Mesodermal cell (in vitro differentiated cells): ENCODE measurements at regions not wholly inside any gene's neighbourhood (a gene's known extent, or its start where the extent isn't known, plus 50 kb on each side); places are given as distances from the start of the nearest gene placed in this dataset.

Source experiments
- H3K27ac ChIP-seq: 2 replicates; pipeline ENCODE4 v1.7.0; 2013; ENCODE audit warnings: mild to moderate bottlenecking, low read depth, low read length, moderate library complexity; ENCODE audit not compliant: severe bottlenecking
- H3K36me3 ChIP-seq: 2 replicates; pipeline ENCODE4 v1.7.1; 2013; ENCODE audit warnings: mild to moderate bottlenecking, low read length, moderate library complexity; ENCODE audit not compliant: control insufficient read depth, insufficient read depth
- H3K4me1 ChIP-seq: one replicate; pipeline ENCODE4 v1.7.1; 2013; ENCODE audit warnings: mild to moderate bottlenecking, low read length; ENCODE audit not compliant: insufficient read depth, control insufficient read depth, poor library complexity, severe bottlenecking
- H3K4me3 ChIP-seq: 2 replicates; pipeline ENCODE4 v1.7.0; 2013; ENCODE audit warnings: low read length, control low read depth, mild to moderate bottlenecking; ENCODE audit not compliant: insufficient read depth, poor library complexity, severe bottlenecking; ENCODE audit errors: extremely low read depth
- H3K9me3 ChIP-seq: 2 replicates; pipeline ENCODE4 v1.7.1; 2013; ENCODE audit warnings: mild to moderate bottlenecking, low read length, moderate library complexity; ENCODE audit not compliant: control insufficient read depth
- WGBS, 2 experiments: methylation state at CpG; one replicate each; pipeline ENCODE4 v1.1.5; 2013; ENCODE audit warnings: missing lambda C conversion rate in 2 of 2; ENCODE audit not compliant: insufficient coverage in 2 of 2; 5-methylcytosine and 5-hydroxymethylcytosine counted together

DNA sequence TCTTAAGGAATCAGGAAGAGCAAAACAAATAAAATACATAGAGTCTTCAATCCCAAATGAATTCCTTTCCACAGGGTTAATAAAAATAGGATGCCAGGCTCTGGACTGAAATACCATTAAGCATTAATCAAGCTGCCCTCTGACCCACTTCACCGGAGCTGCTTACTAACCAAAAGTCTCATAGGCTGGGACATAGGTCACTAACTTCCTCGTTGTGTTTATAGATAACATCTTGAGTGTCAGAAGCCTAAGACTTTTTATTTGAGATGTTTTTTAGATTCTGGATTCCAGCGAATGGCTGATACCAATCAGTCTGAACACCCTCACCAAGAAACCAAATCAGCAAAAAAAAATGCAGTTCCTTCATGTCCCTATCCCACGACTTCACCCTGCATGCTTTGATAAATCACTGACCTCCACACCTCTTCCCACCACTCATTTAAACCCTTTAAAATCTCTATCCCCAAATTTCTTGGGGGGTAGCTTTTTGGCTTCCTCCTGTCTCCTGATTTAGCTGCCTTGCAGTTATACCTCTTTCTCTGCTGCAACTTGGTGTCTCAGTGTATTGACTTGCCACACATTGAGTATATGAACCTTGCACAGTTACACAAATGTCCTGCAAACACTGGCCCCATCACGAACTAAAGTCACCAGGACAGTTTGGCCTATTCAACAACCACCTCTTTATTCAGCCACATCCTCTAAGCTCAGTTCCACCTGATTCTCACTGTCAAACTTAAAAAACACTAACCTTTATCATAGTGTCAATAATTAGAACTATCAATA is 399.3 kb downstream of the METTL4 start:
- Histone ChIP-seq H3K4me1 (no peaks in the 10 kb centered on the region), H3K4me3 (no peak overlapping the region), H3K36me3 (no peaks in the 10 kb centered on the region), H3K9me3 (no peaks in the 10 kb centered on the region), H3K27ac (no peak overlapping the region)
- 85 to 86% methylated on average over 2 to 3 of the region's 5 CpGs for WGBS, 2 experiments

DNA sequence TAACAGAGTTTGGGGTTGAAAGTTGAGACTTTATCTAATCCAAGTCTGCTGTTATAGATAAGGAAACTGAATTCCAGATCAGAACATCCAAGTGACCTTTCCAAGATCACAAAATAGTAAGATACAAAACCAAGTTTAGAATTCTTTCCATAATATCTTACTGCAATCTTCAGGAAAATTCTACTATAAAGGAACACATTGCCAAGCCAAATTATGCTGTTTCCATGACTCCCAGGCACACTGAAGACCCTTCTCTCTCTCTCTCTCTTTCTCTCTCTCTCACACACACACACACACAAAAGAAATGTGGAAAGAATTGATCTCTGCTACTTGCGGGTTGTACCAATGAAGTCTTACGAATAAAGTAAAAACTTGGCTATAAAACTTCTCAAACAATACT is 398.4 kb downstream of the METTL4 start:
- Histone ChIP-seq H3K4me1 (no peaks in the 10 kb centered on the region), H3K4me3 (no peak overlapping the region), H3K36me3 (no peaks in the 10 kb centered on the region), H3K27ac (no peak overlapping the region), H3K9me3 (no peaks in the 10 kb centered on the region)
- WGBS, 2 experiments: 90% methylated on average over 2 of the region's 2 CpGs; no CpG with 5 or more reads in 1 of the 2 experiments

DNA sequence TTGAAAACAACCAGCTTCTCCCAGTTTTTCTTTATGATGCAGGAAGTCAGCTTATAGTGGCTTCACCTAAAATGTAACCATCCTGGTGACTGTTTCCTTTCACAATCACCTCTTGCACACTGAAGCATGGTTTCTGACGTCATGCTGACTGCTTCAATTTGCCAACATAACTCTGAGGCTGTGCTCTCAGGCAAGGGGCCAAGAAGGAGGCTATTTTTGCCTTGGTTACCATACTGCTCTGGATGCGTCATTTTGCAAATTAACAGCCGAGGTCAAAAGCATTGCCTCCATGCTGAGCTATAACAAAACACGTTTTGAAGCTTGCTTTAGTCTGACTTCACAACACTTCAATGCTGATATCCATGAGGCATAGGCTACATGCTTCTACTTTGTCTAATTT is 397.8 kb downstream of the METTL4 start:
- WGBS, 2 experiments: 64 to 74% methylated on average over 4 of the region's 4 CpGs
- no peaks in the 10 kb centered on the region for H3K9me3 ChIP-seq
- H3K27ac ChIP-seq: no peak overlapping the region
- no peaks in the 10 kb centered on the region for H3K36me3 ChIP-seq
- H3K4me3 ChIP-seq: no peak overlapping the region
- no peaks in the 10 kb centered on the region for H3K4me1 ChIP-seq

- no peak overlapping the region for H3K4me3 ChIP-seq
- peaks cover 3% of the 10 kb centered on the region for H3K9me3 ChIP-seq
- no peaks in the 10 kb centered on the region for H3K4me1 ChIP-seq
- WGBS, 2 experiments: 100% methylated on average over 1 of the region's 5 CpGs; no CpG with 5 or more reads in 1 of the 2 experiments
- no peaks in the 10 kb centered on the region for H3K36me3 ChIP-seq
- H3K27ac ChIP-seq: no peak overlapping the region
These were observed 393.3 kb downstream of the METTL4 start for GRCh38 chr18:2178036-2178435.

DNA sequence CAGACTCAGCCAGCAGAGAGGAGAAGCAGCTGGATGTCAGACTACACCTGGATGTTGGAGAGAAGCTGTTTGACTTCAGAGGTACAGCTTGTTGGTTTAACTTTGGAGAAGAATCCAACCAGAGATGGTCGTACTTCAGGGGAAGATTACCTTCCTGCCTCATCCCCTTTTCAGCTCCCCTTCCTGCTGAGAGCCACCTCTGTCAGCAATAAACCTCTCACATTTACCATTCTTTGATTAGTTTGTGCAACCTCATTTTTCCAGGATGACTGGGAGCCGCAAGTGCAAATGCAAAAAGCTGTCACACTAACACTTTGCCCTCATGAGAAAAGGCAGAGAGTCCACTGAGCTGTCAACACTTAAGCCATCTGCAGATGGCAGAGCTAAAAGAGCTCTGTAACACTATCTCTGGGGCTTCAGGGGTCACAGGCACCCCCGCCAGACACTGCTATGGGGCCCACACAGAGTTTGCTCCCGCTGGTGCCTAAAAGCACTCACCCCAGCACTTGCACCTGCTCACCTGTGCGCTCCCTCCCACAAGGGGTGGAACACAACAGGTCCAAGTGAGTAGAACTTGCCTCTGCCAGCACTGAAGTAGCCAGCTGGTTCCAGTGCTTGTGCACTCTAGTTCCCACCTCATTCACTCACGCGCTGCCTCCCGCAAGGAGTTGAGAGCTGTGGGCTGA is 391.7 kb downstream of the METTL4 start:
- no peak overlapping the region for H3K27ac ChIP-seq
- 81 to 92% methylated on average over 5 to 6 of the region's 8 CpGs for WGBS, 2 experiments

GRCh38 chr18:2180586-2180985 is 390.7 kb downstream of the METTL4 start:
- Histone ChIP-seq H3K9me3 (peaks cover 3% of the 10 kb centered on the region), H3K27ac (no peak overlapping the region), H3K36me3 (no peaks in the 10 kb centered on the region), H3K4me1 (no peaks in the 10 kb centered on the region), H3K4me3 (no peak overlapping the region)
- no CpG with 5 or more reads among the region's 1 CpG for WGBS, 2 experiments

More for the DNA sequence above, 391.7 kb downstream of the METTL4 start:
- Histone ChIP-seq H3K4me3 (no peak overlapping the region), H3K9me3 (peaks cover 3% of the 10 kb centered on the region), H3K36me3 (no peaks in the 10 kb centered on the region), H3K4me1 (no peaks in the 10 kb centered on the region)

GRCh38 chr18:2183432-2183831 is 387.9 kb downstream of the METTL4 start:
- 89 to 97% methylated on average over 3 of the region's 5 CpGs for WGBS, 2 experiments
- H3K4me1 ChIP-seq: no peaks in the 10 kb centered on the region
- no peak overlapping the region for H3K4me3 ChIP-seq
- no peaks in the 10 kb centered on the region for H3K36me3 ChIP-seq
- no peak overlapping the region for H3K27ac ChIP-seq
- peaks cover 3% of the 10 kb centered on the region for H3K9me3 ChIP-seq

- no CpG with 5 or more reads among the region's 1 CpG for WGBS, 2 experiments
- Histone ChIP-seq H3K9me3 (no peaks in the 10 kb centered on the region), H3K4me1 (no peaks in the 10 kb centered on the region), H3K27ac (no peak overlapping the region), H3K36me3 (no peaks in the 10 kb centered on the region), H3K4me3 (no peak overlapping the region)
These were observed 384.3 kb downstream of the METTL4 start for GRCh38 chr18:2186967-2187366.

DNA sequence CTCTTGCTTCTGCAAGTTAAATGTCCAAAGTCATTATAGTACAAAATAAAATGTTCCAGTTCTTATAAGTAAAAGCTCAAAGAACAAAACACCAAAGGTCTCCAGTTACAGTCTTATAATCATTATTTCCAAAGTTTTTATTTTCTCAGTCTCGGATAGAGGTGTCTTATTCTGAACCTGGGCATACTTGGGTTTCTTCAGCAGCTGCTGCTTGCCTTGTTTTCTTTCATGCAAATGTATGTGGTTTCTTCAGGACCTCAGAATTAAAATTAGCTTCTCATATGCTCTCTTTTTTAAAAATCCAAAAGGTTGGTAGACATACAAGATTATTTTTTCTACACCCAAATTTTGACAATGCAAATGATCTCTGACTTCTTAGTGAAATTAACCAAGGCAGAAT is 383.0 kb downstream of the METTL4 start:
- Histone ChIP-seq H3K36me3 (no peaks in the 10 kb centered on the region), H3K4me1 (no peaks in the 10 kb centered on the region), H3K4me3 (no peak overlapping the region), H3K9me3 (no peaks in the 10 kb centered on the region), H3K27ac (no peak overlapping the region)
- no CpG with 5 or more reads among the region's 1 CpG for WGBS, 2 experiments

GRCh38 chr18:2191180-2191790 is 380.0 kb downstream of the METTL4 start:
- no CpG with 5 or more reads among the region's 3 CpGs for WGBS, 2 experiments
- H3K27ac ChIP-seq: no peak overlapping the region
- H3K4me1 ChIP-seq: no peaks in the 10 kb centered on the region
- H3K4me3 ChIP-seq: no peak overlapping the region
- H3K36me3 ChIP-seq: no peaks in the 10 kb centered on the region
- no peaks in the 10 kb centered on the region for H3K9me3 ChIP-seq
